ENCODE measurements at regions not wholly inside any gene's neighbourhood (a gene's known extent, or its start where the extent isn't known, plus 50 kb on each side); places are given as distances from the start of the nearest gene placed in this dataset.
"Not testable (repeated sequence)": the region's sequence is repeated elsewhere in the genome, so short reads cannot be mapped to it uniquely, and the experiment has no call there.

DNA sequence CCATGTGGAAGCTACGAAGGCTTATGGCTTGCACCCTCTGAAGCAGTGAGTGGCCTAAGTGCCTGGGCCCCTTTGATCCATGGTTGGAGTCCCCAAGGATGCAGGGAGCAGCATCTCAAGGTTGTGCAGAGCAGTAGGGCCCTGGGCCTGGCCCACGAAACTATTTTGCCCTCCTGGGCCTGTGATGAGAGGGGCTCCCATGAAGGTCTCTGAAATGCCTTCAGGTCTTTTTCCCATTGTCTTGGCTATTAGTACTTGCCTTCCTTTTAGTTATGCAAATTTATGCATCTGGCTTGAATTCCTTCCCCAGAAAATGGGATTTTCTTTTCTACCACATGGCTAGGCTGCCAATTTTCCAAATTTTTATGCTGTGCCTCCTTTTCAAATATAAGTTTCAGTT lies 158.8 kb upstream of the MME start:
- Mint-ChIP-seq H3K27ac (no peak overlapping the region), H3K4me1 (no peaks in the 10 kb centered on the region), H3K9me3 (peaks cover 9% of the 10 kb centered on the region), H3K36me3 (ENCODE audit: low read depth) (peaks cover 6% of the 10 kb centered on the region), H3K27me3 (ENCODE audit: low read depth) (no peaks in the 10 kb centered on the region), H3K4me3 (no peak overlapping the region)
- TF ChIP-seq, protein P1, sequence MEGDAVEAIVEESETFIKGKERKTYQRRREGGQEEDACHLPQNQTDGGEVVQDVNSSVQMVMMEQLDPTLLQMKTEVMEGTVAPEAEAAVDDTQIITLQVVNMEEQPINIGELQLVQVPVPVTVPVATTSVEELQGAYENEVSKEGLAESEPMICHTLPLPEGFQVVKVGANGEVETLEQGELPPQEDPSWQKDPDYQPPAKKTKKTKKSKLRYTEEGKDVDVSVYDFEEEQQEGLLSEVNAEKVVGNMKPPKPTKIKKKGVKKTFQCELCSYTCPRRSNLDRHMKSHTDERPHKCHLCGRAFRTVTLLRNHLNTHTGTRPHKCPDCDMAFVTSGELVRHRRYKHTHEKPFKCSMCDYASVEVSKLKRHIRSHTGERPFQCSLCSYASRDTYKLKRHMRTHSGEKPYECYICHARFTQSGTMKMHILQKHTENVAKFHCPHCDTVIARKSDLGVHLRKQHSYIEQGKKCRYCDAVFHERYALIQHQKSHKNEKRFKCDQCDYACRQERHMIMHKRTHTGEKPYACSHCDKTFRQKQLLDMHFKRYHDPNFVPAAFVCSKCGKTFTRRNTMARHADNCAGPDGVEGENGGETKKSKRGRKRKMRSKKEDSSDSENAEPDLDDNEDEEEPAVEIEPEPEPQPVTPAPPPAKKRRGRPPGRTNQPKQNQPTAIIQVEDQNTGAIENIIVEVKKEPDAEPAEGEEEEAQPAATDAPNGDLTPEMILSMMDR (IDR thresholded peaks at IDR 0.05; ENCODE audit: unreplicated experiment in 3 of 3) = no peak

DNA sequence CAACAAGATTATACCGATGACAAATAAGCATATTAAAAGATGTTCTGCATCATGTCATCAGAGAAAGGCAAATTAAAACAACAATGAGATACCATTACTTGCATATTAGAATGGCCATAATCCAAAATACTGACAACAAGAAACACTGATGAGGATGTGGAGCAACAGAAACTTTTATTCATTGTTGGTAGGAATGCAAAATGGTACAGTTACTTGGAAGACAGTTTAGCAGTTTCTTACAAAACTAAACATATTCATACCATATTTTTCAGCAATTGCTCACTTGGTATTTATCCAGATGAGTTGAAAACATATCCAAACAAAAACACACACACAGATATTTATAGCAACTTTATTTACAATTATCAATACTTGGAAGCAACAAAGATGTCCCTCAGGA lies 160.9 kb upstream of the MME start:
- TF ChIP-seq, protein P1 (IDR thresholded peaks at IDR 0.05; ENCODE audit: unreplicated experiment in 3 of 3) = no peak
- Mint-ChIP-seq H3K36me3 (ENCODE audit: low read depth) (peaks cover 6% of the 10 kb centered on the region), H3K27me3 (ENCODE audit: low read depth) (no peaks in the 10 kb centered on the region), H3K9me3 (peaks cover 24% of the 10 kb centered on the region), H3K4me3 (no peak overlapping the region), H3K27ac (no peak overlapping the region), H3K4me1 (no peaks in the 10 kb centered on the region)

DNA sequence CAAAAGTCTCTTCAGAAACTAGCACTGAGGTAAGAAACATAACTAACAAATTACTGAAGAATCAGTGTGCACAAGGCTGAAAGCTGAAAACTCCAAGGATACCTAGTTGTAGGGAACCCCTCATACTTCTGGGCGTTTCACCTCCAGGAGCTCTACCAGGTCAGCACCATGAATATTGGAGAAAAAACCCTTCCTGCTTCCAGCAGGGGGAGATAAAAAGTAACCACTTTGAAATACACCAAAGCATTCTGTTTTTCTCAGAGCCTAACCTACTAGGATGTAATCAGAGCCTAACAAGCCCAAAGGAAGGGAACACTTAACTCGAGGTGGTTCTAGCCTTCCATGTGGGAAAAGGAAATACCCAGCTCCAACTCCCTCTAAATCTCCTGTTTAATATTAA lies 175.8 kb upstream of the MME start:
- no peak overlapping the region for H3K27ac Mint-ChIP-seq
- H3K9me3 Mint-ChIP-seq = peaks cover 8% of the 10 kb centered on the region
- H3K4me1 Mint-ChIP-seq = no peaks in the 10 kb centered on the region
- no peaks in the 10 kb centered on the region for H3K27me3 Mint-ChIP-seq (ENCODE audit: low read depth)
- TF ChIP-seq, protein P1 (IDR thresholded peaks at IDR 0.05; ENCODE audit: unreplicated experiment in 3 of 3) = peak; percentile 11 to 41 (median 24)
- H3K4me3 Mint-ChIP-seq = no peak overlapping the region
- no peaks in the 10 kb centered on the region for H3K36me3 Mint-ChIP-seq (ENCODE audit: low read depth)

DNA sequence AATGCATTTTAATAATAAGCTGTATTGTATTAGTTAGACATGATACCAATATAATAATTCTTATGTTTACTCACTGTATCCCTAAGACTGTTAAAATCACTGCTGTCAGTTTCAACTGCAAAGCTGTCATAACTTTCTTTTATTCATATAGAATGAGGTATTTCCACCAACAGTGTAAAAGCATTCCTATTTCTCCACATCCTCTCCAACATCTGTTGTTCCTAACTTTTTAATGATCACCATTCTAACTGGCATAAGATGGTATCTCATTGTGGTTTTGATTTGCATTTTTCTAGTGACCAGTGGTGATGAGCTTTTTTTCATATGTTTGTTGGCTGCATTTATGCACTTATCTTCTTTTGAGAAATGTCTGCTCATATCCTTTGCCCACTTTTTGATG lies 177.6 kb upstream of the MME start:
- not testable (repeated sequence) for H3K4me1 Mint-ChIP-seq; H3K27ac Mint-ChIP-seq; H3K9me3 Mint-ChIP-seq; H3K4me3 Mint-ChIP-seq; H3K27me3 Mint-ChIP-seq (ENCODE audit: low read depth); H3K36me3 Mint-ChIP-seq (ENCODE audit: low read depth)

DNA sequence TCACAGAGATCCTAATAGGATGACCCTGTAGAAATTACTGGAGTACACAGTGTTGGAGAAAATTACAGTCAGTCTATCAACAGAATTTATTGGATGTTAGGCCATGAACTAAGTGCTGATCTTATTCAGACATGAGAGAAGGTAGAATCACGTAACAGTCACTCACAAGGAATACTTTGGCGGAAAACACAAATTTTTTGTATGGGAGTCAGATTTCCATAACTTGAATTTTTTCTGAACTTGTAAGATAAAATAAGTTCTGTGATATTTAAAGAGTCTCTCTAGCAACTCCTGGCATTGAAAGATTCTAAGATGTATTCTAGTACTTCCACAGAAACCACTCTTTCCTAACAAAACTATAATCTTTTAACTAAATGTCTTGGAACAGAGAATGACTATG lies 178.8 kb upstream of the MME start:
- no peak overlapping the region for H3K27ac Mint-ChIP-seq
- no peak overlapping the region for H3K4me3 Mint-ChIP-seq
- TF ChIP-seq, protein P1 (IDR thresholded peaks at IDR 0.05; ENCODE audit: unreplicated experiment in 3 of 3) = no peak
- H3K4me1 Mint-ChIP-seq = no peaks in the 10 kb centered on the region
- H3K9me3 Mint-ChIP-seq = no peaks in the 10 kb centered on the region
- H3K27me3 Mint-ChIP-seq (ENCODE audit: low read depth) = no peaks in the 10 kb centered on the region
- H3K36me3 Mint-ChIP-seq (ENCODE audit: low read depth) = no peaks in the 10 kb centered on the region

DNA sequence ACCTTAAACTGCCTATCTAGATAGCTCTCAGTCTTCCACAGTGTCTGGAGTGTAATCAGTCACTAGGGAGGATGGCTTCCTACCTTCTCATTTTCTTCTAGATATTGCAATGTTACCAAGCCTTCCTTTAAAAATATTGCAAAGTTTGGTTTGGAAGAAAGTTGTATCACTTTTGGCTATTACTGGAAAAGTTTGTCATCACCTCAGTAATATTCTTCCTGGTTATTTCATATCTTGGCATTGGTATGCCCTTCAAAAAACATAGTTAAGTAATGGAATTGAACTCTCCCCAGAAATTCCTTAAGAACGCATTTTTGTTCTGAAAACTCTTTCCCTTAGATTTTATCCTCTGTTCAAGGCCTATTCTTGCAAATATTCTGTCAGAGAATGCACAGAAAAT lies 179.3 kb upstream of the MME start:
- H3K36me3 Mint-ChIP-seq (ENCODE audit: low read depth) = no peaks in the 10 kb centered on the region
- H3K4me3 Mint-ChIP-seq = no peak overlapping the region
- peaks cover 1% of the 10 kb centered on the region for H3K9me3 Mint-ChIP-seq
- TF ChIP-seq, protein P1 (IDR thresholded peaks at IDR 0.05; ENCODE audit: unreplicated experiment in 3 of 3) = no peak
- H3K27me3 Mint-ChIP-seq (ENCODE audit: low read depth) = no peaks in the 10 kb centered on the region
- H3K27ac Mint-ChIP-seq = no peak overlapping the region
- no peaks in the 10 kb centered on the region for H3K4me1 Mint-ChIP-seq

Data from nephron (organoid).